Neural progenitor cell (in vitro differentiated cells): ENCODE measurements at regions not wholly inside any gene's neighbourhood (a gene's known extent, or its start where the extent isn't known, plus 50 kb on each side); places are given as distances from the start of the nearest gene placed in this dataset.
"Not testable (repeated sequence)": the region's sequence is repeated elsewhere in the genome, so short reads cannot be mapped to it uniquely, and the experiment has no call there.

Experiments used
- DNase-seq: peaks from one replicate; pipeline ENCODE4 v3.0.0-alpha.2; 2016; ENCODE audit warnings: low spot score
- H2AFZ ChIP-seq: fragments of 200-600 bp; sonication (generic); replicated peaks from 2 replicates; pipeline ENCODE4 v1.6.1; 2016; ENCODE audit warnings: antibody characterized with exemption
- H3F3A ChIP-seq: fragments of 200-600 bp; sonication (generic); 2 replicates; pipeline ENCODE4 v1.6.1; 2016; ENCODE audit warnings: antibody characterized with exemption, low read depth
- H3K27ac ChIP-seq: fragments of 200-600 bp; sonication (generic); 2 replicates; pipeline ENCODE4 v1.5.1; 2016; ENCODE audit warnings: mild to moderate bottlenecking
- H3K27me3 ChIP-seq: fragments of 200-600 bp; sonication (generic); 2 replicates; pipeline ENCODE4 v1.6.1; 2016; ENCODE audit warnings: mild to moderate bottlenecking, moderate library complexity
- H3K36me3 ChIP-seq: fragments of 200-600 bp; sonication (generic); 2 replicates; pipeline ENCODE4 v1.5.1; 2016
- H3K4me1 ChIP-seq: fragments of 200-600 bp; sonication (generic); 2 replicates; pipeline ENCODE4 v1.6.1; 2016; ENCODE audit warnings: mixed run types
- H3K4me2 ChIP-seq: fragments of 200-600 bp; sonication (generic); 2 replicates; pipeline ENCODE4 v1.6.1; 2016
- H3K4me3 ChIP-seq: fragments of 200-600 bp; sonication (generic); 2 replicates; pipeline ENCODE4 v1.5.1; 2016
- H3K79me2 ChIP-seq: fragments of 200-600 bp; sonication (generic); 2 replicates; pipeline ENCODE4 v1.6.1; 2016; ENCODE audit warnings: low read depth
- H3K9ac ChIP-seq: fragments of 200-600 bp; sonication (generic); 2 replicates; pipeline ENCODE4 v1.6.1; 2016
- H3K9me3 ChIP-seq: fragments of 200-600 bp; sonication (generic); 2 replicates; pipeline ENCODE4 v1.5.1; 2016; ENCODE audit warnings: low read depth
- H4K20me1 ChIP-seq: fragments of 200-600 bp; sonication (generic); 2 replicates; pipeline ENCODE4 v1.6.1; 2016; ENCODE audit warnings: low read depth
- H3K27ac Mint-ChIP-seq: 3 replicates; pipeline ENCODE4 v1.8.0; 2021; ENCODE audit warnings: mixed read lengths
- H3K27me3 Mint-ChIP-seq: 2 replicates; pipeline ENCODE4 v1.8.0; 2022; ENCODE audit warnings: low read depth, mild to moderate bottlenecking, inconsistent platforms, moderate library complexity, mixed read lengths; ENCODE audit not compliant: insufficient read depth
- H3K36me3 Mint-ChIP-seq: 3 replicates; pipeline ENCODE4 v1.8.0; 2021; ENCODE audit warnings: mixed read lengths
- H3K4me1 Mint-ChIP-seq: 3 replicates; pipeline ENCODE4 v1.8.0; 2021; ENCODE audit warnings: mixed read lengths
- H3K4me3 Mint-ChIP-seq: 3 replicates; pipeline ENCODE4 v1.8.0; 2021; ENCODE audit warnings: mild to moderate bottlenecking, moderate library complexity, mixed read lengths
- H3K9me3 Mint-ChIP-seq: 3 replicates; pipeline ENCODE4 v1.8.0; 2020; ENCODE audit warnings: mixed read lengths
- CTCF ChIP-seq: fragments of 200-600 bp; sonication (generic); IDR thresholded peaks from 2 replicates; pipeline ENCODE4 v1.5.1; 2017; ENCODE audit warnings: antibody characterized with exemption, mild to moderate bottlenecking
- EZH2 ChIP-seq: fragments of 200-600 bp; sonication (generic); IDR thresholded peaks from 2 replicates; pipeline ENCODE4 v1.6.1; 2017; ENCODE audit warnings: antibody characterized with exemption, mild to moderate bottlenecking, moderate library complexity
- EZH2phosphoT487 ChIP-seq: fragments of 200-600 bp; sonication (generic); IDR thresholded peaks from 2 replicates; pipeline ENCODE4 v1.6.1; 2017; ENCODE audit warnings: antibody characterized with exemption

DNA sequence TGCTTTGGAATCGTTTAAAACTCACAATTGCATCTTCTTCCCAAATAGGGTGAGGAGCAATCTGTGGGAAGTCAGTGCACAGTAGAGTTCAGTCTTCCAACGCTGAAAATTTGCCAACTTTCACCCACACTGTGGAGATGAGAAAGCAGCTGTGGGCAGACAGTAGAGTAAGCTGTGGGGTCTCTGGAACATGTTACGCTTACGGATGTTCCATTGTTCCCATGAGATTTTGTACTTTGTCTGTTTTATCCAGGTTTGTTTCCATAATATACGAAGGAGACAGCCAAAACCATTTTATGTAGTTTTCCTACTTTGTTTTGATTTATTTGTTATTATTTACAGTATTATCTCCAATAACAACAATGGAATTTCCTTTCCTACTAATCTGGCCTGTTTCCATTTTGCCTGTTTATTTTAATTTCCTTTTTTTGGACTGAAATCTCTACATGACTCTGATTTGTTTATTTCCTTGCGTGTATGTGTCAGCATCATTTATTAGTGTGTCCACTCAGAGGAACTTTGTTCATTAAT is 65.1 kb upstream of the RGL1 start:
- Histone ChIP-seq H3K27me3 (no peaks in the 10 kb centered on the region), H3K9ac (no peak overlapping the region), H3K36me3 (no peaks in the 10 kb centered on the region), H3K4me1 (peaks cover 3% of the 10 kb centered on the region), H2AFZ (no peak overlapping the region), H3K27ac (no peak overlapping the region), H3K4me3 (no peak overlapping the region), H3K9me3 (no peaks in the 10 kb centered on the region), H4K20me1 (no peaks in the 10 kb centered on the region), H3F3A (no peaks in the 10 kb centered on the region), H3K79me2 (no peaks in the 10 kb centered on the region), H3K4me2 (no peak overlapping the region)
- peaks cover 2% of the 10 kb centered on the region for H3K27me3 Mint-ChIP-seq
- H3K4me1 Mint-ChIP-seq = peaks cover 1% of the 10 kb centered on the region
- H3K27ac Mint-ChIP-seq = no peak overlapping the region
- peaks cover 3% of the 10 kb centered on the region for H3K9me3 Mint-ChIP-seq
- DNase-seq = no peak
- peaks cover 9% of the 10 kb centered on the region for H3K36me3 Mint-ChIP-seq
- TF ChIP-seq CTCF (no peak), EZH2phosphoT487 (no peak), EZH2 (no peak)
- no peak overlapping the region for H3K4me3 Mint-ChIP-seq

- Histone ChIP-seq H3K27ac (no peak overlapping the region), H3K27me3 (no peaks in the 10 kb centered on the region), H3K4me3 (no peak overlapping the region), H3K4me2 (no peak overlapping the region), H3K36me3 (no peaks in the 10 kb centered on the region), H3K9me3 (no peaks in the 10 kb centered on the region), H3K79me2 (no peaks in the 10 kb centered on the region), H3F3A (no peaks in the 10 kb centered on the region), H3K9ac (no peak overlapping the region), H2AFZ (no peak overlapping the region), H3K4me1 (peaks cover 10% of the 10 kb centered on the region), H4K20me1 (no peaks in the 10 kb centered on the region)
- Mint-ChIP-seq H3K27me3 (peaks cover 2% of the 10 kb centered on the region), H3K9me3 (peaks cover 3% of the 10 kb centered on the region), H3K27ac (no peak overlapping the region), H3K4me3 (no peak overlapping the region), H3K36me3 (peaks cover 9% of the 10 kb centered on the region), H3K4me1 (peaks cover 8% of the 10 kb centered on the region)
- TF ChIP-seq CTCF (no peak), EZH2phosphoT487 (no peak), EZH2 (no peak)
- DNase-seq = no peak
Measured at GRCh38 chr1:183739082-183739481, 65.8 kb upstream of the RGL1 start.

GRCh38 chr1:183737916-183738315 is 67.0 kb upstream of the RGL1 start:
- not testable (repeated sequence) for H3K4me3 Mint-ChIP-seq, H3K4me1 Mint-ChIP-seq

DNA sequence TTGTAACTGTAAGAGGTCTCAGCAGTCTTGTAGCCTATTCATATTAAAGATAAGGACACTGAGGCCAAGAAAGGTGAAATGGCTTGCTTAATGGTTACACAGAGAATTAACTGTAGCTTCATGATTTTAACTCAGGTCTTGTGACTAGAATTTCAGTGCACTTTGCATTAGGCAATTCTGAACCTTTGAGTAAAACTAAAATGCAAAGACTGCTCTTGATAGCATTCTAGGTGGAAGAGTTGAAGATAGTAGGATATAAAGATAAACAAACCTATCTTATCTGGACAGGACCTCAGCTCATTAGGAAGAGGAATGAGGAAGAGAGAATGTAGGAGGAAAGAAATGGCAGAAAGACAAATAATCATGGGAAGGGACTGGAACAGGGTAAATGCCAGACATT is 68.6 kb upstream of the RGL1 start:
- H3K4me3 ChIP-seq = no peak overlapping the region
- Mint-ChIP-seq H3K36me3 (no peaks in the 10 kb centered on the region), H3K27ac (no peak overlapping the region), H3K4me1 (peaks cover 9% of the 10 kb centered on the region), H3K9me3 (no peaks in the 10 kb centered on the region), H3K4me3 (no peak overlapping the region), H3K27me3 (peaks cover 2% of the 10 kb centered on the region)
- no peaks in the 10 kb centered on the region for H4K20me1 ChIP-seq
- no peak for DNase-seq
- no peaks in the 10 kb centered on the region for H3K9me3 ChIP-seq
- no peaks in the 10 kb centered on the region for H3K79me2 ChIP-seq
- no peak overlapping the region for H3K9ac ChIP-seq
- no peaks in the 10 kb centered on the region for H3K36me3 ChIP-seq
- H3F3A ChIP-seq = no peaks in the 10 kb centered on the region
- TF ChIP-seq EZH2phosphoT487 = no peak
- TF ChIP-seq CTCF = no peak
- no peak for TF ChIP-seq EZH2
- no peak overlapping the region for H3K27ac ChIP-seq
- H3K4me2 ChIP-seq = no peak overlapping the region
- no peak overlapping the region for H2AFZ ChIP-seq
- peaks cover 11% of the 10 kb centered on the region for H3K4me1 ChIP-seq
- H3K27me3 ChIP-seq = no peaks in the 10 kb centered on the region

More at GRCh38 chr1:183737916-183738315, 67.0 kb upstream of the RGL1 start:
- not testable (repeated sequence) for H4K20me1 ChIP-seq, H3K36me3 Mint-ChIP-seq, H3K27me3 Mint-ChIP-seq, H3K36me3 ChIP-seq, H2AFZ ChIP-seq, H3K9ac ChIP-seq, H3K9me3 ChIP-seq, H3F3A ChIP-seq, H3K27ac ChIP-seq, H3K4me3 ChIP-seq, H3K79me2 ChIP-seq, H3K4me2 ChIP-seq, H3K9me3 Mint-ChIP-seq, H3K27me3 ChIP-seq, DNase-seq, H3K27ac Mint-ChIP-seq
- peaks cover 11% of the 10 kb centered on the region for H3K4me1 ChIP-seq
